Activated CD4-positive, alpha-beta T cell treated with anti-CD3 and anti-CD28 coated beads for 36 hours (primary cell): ENCODE measurements at regions not wholly inside any gene's neighbourhood (a gene's known extent, or its start where the extent isn't known, plus 50 kb on each side); places are given as distances from the start of the nearest gene placed in this dataset.

Experiments
- ATAC-seq: fragments of 200-7000 bp; cut with Tn5 transposase; one replicate; pipeline ENCODE4 v1.10.0; 2021; ENCODE audit warnings: mild to moderate bottlenecking, moderate library complexity
- CTCF ChIA-PET: fragments of 350-600 bp; sonication (Branson Sonifier 250); formaldehyde crosslinking; loops from one replicate; lab custom pipeline; 2021; ENCODE audit warnings: antibody characterized with exemption; lab: Charles Lee
- POLR2A ChIA-PET: fragments of 350-600 bp; sonication (Branson Sonifier 250); formaldehyde crosslinking; loops from one replicate; lab custom pipeline; 2021; ENCODE audit warnings: antibody characterized with exemption, inconsistent platforms; lab: Charles Lee
- DNase-seq: peaks from one replicate; pipeline ENCODE4 v3.0.0-alpha.2; 2020
- H3K27ac Mint-ChIP-seq: one replicate; pipeline ENCODE4 v1.8.0; 2021; ENCODE audit warnings: mixed read lengths
- H3K27me3 Mint-ChIP-seq: one replicate; pipeline ENCODE4 v1.8.0; 2021; ENCODE audit warnings: mixed read lengths
- H3K36me3 Mint-ChIP-seq: one replicate; pipeline ENCODE4 v1.8.0; 2021; ENCODE audit warnings: low read depth, mixed read lengths
- H3K4me1 Mint-ChIP-seq: one replicate; pipeline ENCODE4 v1.8.0; 2021; ENCODE audit warnings: mixed read lengths
- H3K4me3 Mint-ChIP-seq: one replicate; pipeline ENCODE4 v1.8.0; 2021; ENCODE audit warnings: mild to moderate bottlenecking, moderate library complexity, mixed read lengths
- H3K9me3 Mint-ChIP-seq: one replicate; pipeline ENCODE4 v1.8.0; 2021; ENCODE audit warnings: low read depth, mixed read lengths
- intact Hi-C, 2 experiments: fragments of 100-400 bp; cut with DNase I in 1 of 2; cut with micrococcal nuclease in 1 of 2; formaldehyde crosslinking; loops; one replicate each; pipeline versions ENCODE4 v1.14.2 to v1.15.1; 2022 to 2024; cut with DNase I, micrococcal nuclease

- POLR2A ChIA-PET, result interaction anchor here (0.6 to 1.0 kb wide), 3 partner anchors 23 to 530 kb away, joined by 3 to 4 read pairs (median 4); no protein-coding TSS in a partner anchor
- no peaks in the 10 kb centered on the region for H3K36me3 Mint-ChIP-seq
- peaks cover 20% of the 10 kb centered on the region for H3K4me1 Mint-ChIP-seq
- no peak for DNase-seq
- H3K27me3 Mint-ChIP-seq, result peaks cover 4% of the 10 kb centered on the region
- H3K4me3 Mint-ChIP-seq, result peak overlapping the region; percentile 59
- intact Hi-C loops, result loop anchor here (1.0 to 10.0 kb wide), 10 partner anchors 10 to 314 kb away; partner anchors contain the start of gene TNRC6C (in 1 of the 2)
- CTCF ChIA-PET, result interaction anchor here (0.5 to 1.6 kb wide), 3 partner anchors 21 to 369 kb away, joined by 3 to 4 read pairs (median 3); no protein-coding TSS in a partner anchor
- H3K27ac Mint-ChIP-seq, result peak overlapping the region; percentile 91
- peak; percentile 3 for ATAC-seq
- peaks cover 4% of the 10 kb centered on the region for H3K9me3 Mint-ChIP-seq
Observed at GRCh38 chr17:77644181-77645071, 314.1 kb upstream of the TNRC6C start.

GRCh38 chr17:77645072-77646045 lies 313.1 kb upstream of the TNRC6C start:
- Mint-ChIP-seq H3K4me3 (peak overlapping the region; percentile 59), H3K27ac (peak overlapping the region; percentile 92), H3K36me3 (no peaks in the 10 kb centered on the region), H3K9me3 (peaks cover 4% of the 10 kb centered on the region), H3K27me3 (peaks cover 4% of the 10 kb centered on the region), H3K4me1 (peaks cover 20% of the 10 kb centered on the region)
- DNase-seq (peak; percentile 81), ATAC-seq (peak; percentile 85)
- POLR2A ChIA-PET, result interaction anchor here (0.6 to 1.3 kb wide), 7 partner anchors 11 to 529 kb away, joined by 3 to 4 read pairs (median 4); partner anchors contain the start of gene TNRC6C
- CTCF ChIA-PET, result interaction anchor here (0.6 to 1.6 kb wide), 4 partner anchors 19 to 623 kb away, joined by 3 to 5 read pairs (median 4); no protein-coding TSS in a partner anchor
- intact Hi-C loops, result loop anchor here (1.0 to 10.0 kb wide), 10 partner anchors 11 to 313 kb away; partner anchors contain the start of gene TNRC6C (in 1 of the 2)

- intact Hi-C loops, result loop anchor here (5.0 to 10.0 kb wide), 4 partner anchors 101 to 311 kb away; no protein-coding TSS in a partner anchor
- ChIA-PET CTCF (interaction anchor here (0.6 to 1.6 kb wide), 3 partner anchors 19 to 623 kb away, joined by 3 to 5 read pairs (median 4); no protein-coding TSS in a partner anchor), POLR2A (interaction anchor here (0.6 to 1.3 kb wide), 3 partner anchors 10 to 312 kb away, joined by 3 to 4 read pairs (median 3); partner anchors contain the start of gene TNRC6C)
- peaks cover 4% of the 10 kb centered on the region for H3K9me3 Mint-ChIP-seq
- peak overlapping the region; percentile 92 for H3K27ac Mint-ChIP-seq
- ATAC-seq (no peak), DNase-seq (no peak)
- peak overlapping the region; percentile 52 for H3K4me3 Mint-ChIP-seq
- peaks cover 3% of the 10 kb centered on the region for H3K27me3 Mint-ChIP-seq
- H3K4me1 Mint-ChIP-seq, result peaks cover 20% of the 10 kb centered on the region
- H3K36me3 Mint-ChIP-seq, result no peaks in the 10 kb centered on the region
Observed at GRCh38 chr17:77646046-77646430, 312.5 kb upstream of the TNRC6C start.

- Mint-ChIP-seq H3K27ac (no peak overlapping the region), H3K4me1 (peaks cover 20% of the 10 kb centered on the region), H3K27me3 (no peaks in the 10 kb centered on the region), H3K9me3 (peaks cover 4% of the 10 kb centered on the region), H3K36me3 (no peaks in the 10 kb centered on the region), H3K4me3 (no peak overlapping the region)
- no peak for ATAC-seq
- DNase-seq, result no peak
- intact Hi-C loops, result loop anchor here (5.0 to 10.0 kb wide), 4 partner anchors 103 to 313 kb away; no protein-coding TSS in a partner anchor
- ChIA-PET CTCF (no interaction called here), POLR2A (no interaction called here)
Observed at GRCh38 chr17:77647531-77647930, 311.0 kb upstream of the TNRC6C start.

GRCh38 chr17:77649717-77650211 lies 308.7 kb upstream of the TNRC6C start:
- no peak overlapping the region for H3K27ac Mint-ChIP-seq
- ATAC-seq, result no peak
- H3K36me3 Mint-ChIP-seq, result no peaks in the 10 kb centered on the region
- intact Hi-C loops, result loop anchor here (1.0 to 10.0 kb wide), 5 partner anchors 105 to 315 kb away; no protein-coding TSS in a partner anchor
- no peaks in the 10 kb centered on the region for H3K27me3 Mint-ChIP-seq
- no peak overlapping the region for H3K4me3 Mint-ChIP-seq
- peak; percentile 34 for DNase-seq
- peaks cover 4% of the 10 kb centered on the region for H3K9me3 Mint-ChIP-seq
- POLR2A ChIA-PET, result no interaction called here
- peaks cover 16% of the 10 kb centered on the region for H3K4me1 Mint-ChIP-seq
- CTCF ChIA-PET, result interaction anchor here (1.1 kb wide), 1 partner anchor 107 kb away, joined by 5 read pairs; no protein-coding TSS in a partner anchor

GRCh38 chr17:77651988-77652387 lies 306.5 kb upstream of the TNRC6C start:
- Mint-ChIP-seq H3K36me3 (no peaks in the 10 kb centered on the region), H3K4me3 (no peak overlapping the region), H3K4me1 (no peaks in the 10 kb centered on the region), H3K27me3 (no peaks in the 10 kb centered on the region), H3K27ac (no peak overlapping the region), H3K9me3 (peaks cover 4% of the 10 kb centered on the region)
- DNase-seq (no peak), ATAC-seq (no peak)
- CTCF ChIA-PET, result interaction anchor here (1.6 kb wide), 1 partner anchor 11 kb away, joined by 4 read pairs; no protein-coding TSS in a partner anchor
- intact Hi-C loops, result no loop called here
- POLR2A ChIA-PET, result no interaction called here

- ATAC-seq (no peak), DNase-seq (no peak)
- H3K4me3 Mint-ChIP-seq, result no peak overlapping the region
- H3K36me3 Mint-ChIP-seq, result no peaks in the 10 kb centered on the region
- H3K9me3 Mint-ChIP-seq, result no peaks in the 10 kb centered on the region
- ChIA-PET POLR2A (no interaction called here), CTCF (no interaction called here)
- H3K27ac Mint-ChIP-seq, result no peak overlapping the region
- no peaks in the 10 kb centered on the region for H3K27me3 Mint-ChIP-seq
- no peaks in the 10 kb centered on the region for H3K4me1 Mint-ChIP-seq
- intact Hi-C loops, result no loop called here
Observed at GRCh38 chr17:77654296-77654695, 304.2 kb upstream of the TNRC6C start.

GRCh38 chr17:77654850-77655249 lies 303.7 kb upstream of the TNRC6C start:
- POLR2A ChIA-PET, result no interaction called here
- no peaks in the 10 kb centered on the region for H3K27me3 Mint-ChIP-seq

GRCh38 chr17:77656054-77656453 lies 302.4 kb upstream of the TNRC6C start:
- Mint-ChIP-seq H3K4me1 (no peaks in the 10 kb centered on the region), H3K9me3 (no peaks in the 10 kb centered on the region), H3K4me3 (no peak overlapping the region), H3K27me3 (no peaks in the 10 kb centered on the region), H3K36me3 (no peaks in the 10 kb centered on the region), H3K27ac (no peak overlapping the region)
- DNase-seq, result no peak
- ChIA-PET POLR2A (interaction anchor here (0.7 kb wide), 1 partner anchor 10 kb away, joined by 4 read pairs; no protein-coding TSS in a partner anchor), CTCF (no interaction called here)
- intact Hi-C loops, result no loop called here
- ATAC-seq, result no peak

More at GRCh38 chr17:77654850-77655249, 303.7 kb upstream of the TNRC6C start:
- Mint-ChIP-seq H3K4me1 (no peaks in the 10 kb centered on the region), H3K9me3 (no peaks in the 10 kb centered on the region), H3K36me3 (no peaks in the 10 kb centered on the region), H3K27ac (no peak overlapping the region), H3K4me3 (no peak overlapping the region)
- CTCF ChIA-PET, result interaction anchor here (0.5 kb wide), 1 partner anchor 1375 kb away, joined by 3 read pairs; no protein-coding TSS in a partner anchor
- intact Hi-C loops, result no loop called here
- DNase-seq (no peak), ATAC-seq (no peak)

GRCh38 chr17:77657839-77658238 lies 300.7 kb upstream of the TNRC6C start:
- H3K4me1 Mint-ChIP-seq, result no peaks in the 10 kb centered on the region
- no peak for DNase-seq
- ChIA-PET POLR2A (no interaction called here), CTCF (interaction anchor here (0.7 kb wide), 1 partner anchor 20 kb away, joined by 3 read pairs; no protein-coding TSS in a partner anchor)
- ATAC-seq, result no peak
- no peak overlapping the region for H3K4me3 Mint-ChIP-seq
- H3K9me3 Mint-ChIP-seq, result no peaks in the 10 kb centered on the region
- no peak overlapping the region for H3K27ac Mint-ChIP-seq
- no peaks in the 10 kb centered on the region for H3K27me3 Mint-ChIP-seq
- intact Hi-C loops, result no loop called here
- H3K36me3 Mint-ChIP-seq, result no peaks in the 10 kb centered on the region
